GM12878 (cell line): ENCODE measurements at regions not wholly inside any gene's neighbourhood (a gene's known extent, or its start where the extent isn't known, plus 50 kb on each side); places are given as distances from the start of the nearest gene placed in this dataset.

Experiments used
- ATAC-seq: fragments of 200-7000 bp; cut with Tn5 transposase; 3 replicates; pipeline ENCODE4 v1.9.1; 2020; ENCODE audit warnings: mild to moderate bottlenecking, moderate library complexity
- BruUV-seq: library from RNA; stranded (reverse); fragments of 400-500 nt; replicated peaks from 2 replicates; lab custom pipeline; 2021; lab: Mats Ljungman, UMichigan
- CTCF ChIA-PET: fragments of 300-600 bp; sonication (Branson Sonifier 250); formaldehyde crosslinking; extraction: SDS; loops from one replicate; lab custom pipeline; 2021; ENCODE audit warnings: inconsistent platforms; lab: Yijun Ruan, JAX
- POLR2A ChIA-PET: fragments of 350-600 bp; formaldehyde crosslinking; extraction: SDS; loops from one replicate; lab custom pipeline; 2021; ENCODE audit warnings: inconsistent platforms; lab: Charles Lee
- RAD21 ChIA-PET: fragments of 300-600 bp; sonication (Branson Sonifier 250); formaldehyde crosslinking; loops from one replicate; lab custom pipeline; 2023; ENCODE audit warnings: antibody characterized with exemption; ENCODE audit not compliant: unreplicated experiment; lab: Charles Lee
- SMC1A ChIA-PET: fragments of 300-600 bp; sonication (Branson Sonifier 250); formaldehyde crosslinking; loops from one replicate; lab custom pipeline; 2023; ENCODE audit not compliant: unreplicated experiment, uncharacterized antibody; lab: Charles Lee
- DNase-seq: peaks from one replicate; pipeline ENCODE4 v3.0.0-alpha.2; 2011; ENCODE audit warnings: low read depth, low spot score
- FAIRE-seq: peaks from 3 replicates; lab custom pipeline; 2011; peaks lifted over from hg19 to GRCh38; lab: Jason Lieb, UNC
- H2AFZ ChIP-seq: 2 replicates; pipeline ENCODE4 v1.6.0; 2011; ENCODE audit warnings: low read depth, low read length, control low read depth; ENCODE audit not compliant: control insufficient read depth
- H3K27ac ChIP-seq: 2 replicates; pipeline ENCODE4 v1.5.1; 2011; ENCODE audit warnings: control low read depth; ENCODE audit not compliant: control insufficient read depth, insufficient read depth
- H3K27me3 ChIP-seq, 2 experiments: replicated peaks in 1 of 2; 2 replicates each; pipeline versions ENCODE4 v1.6.0 to v1.6.1; 2011; ENCODE audit warnings: low read length in 1 of 2; ENCODE audit not compliant: control insufficient read depth in 2 of 2, insufficient read depth in 2 of 2
- H3K36me3 ChIP-seq, 2 experiments: 2 replicates each; pipeline ENCODE4 v1.5.1; 2011; ENCODE audit warnings: low read length in 1 of 2; ENCODE audit not compliant: control insufficient read depth in 2 of 2, insufficient read depth in 2 of 2
- H3K4me1 ChIP-seq: 2 replicates; pipeline ENCODE4 v1.6.1; 2011; ENCODE audit warnings: mild to moderate bottlenecking, low read length, moderate library complexity, mixed read lengths; ENCODE audit not compliant: control insufficient read depth, insufficient read depth
- H3K4me2 ChIP-seq: 2 replicates; pipeline ENCODE4 v1.6.0; 2011; ENCODE audit warnings: control low read depth; ENCODE audit not compliant: control insufficient read depth, insufficient read depth
- H3K4me3 ChIP-seq: fragments of 200-600 bp; sonication (generic); 2 replicates; pipeline ENCODE4 v1.5.1; 2016
- H3K79me2 ChIP-seq: 2 replicates; pipeline ENCODE4 v1.6.0; 2011; ENCODE audit warnings: low read length; ENCODE audit not compliant: control insufficient read depth, insufficient read depth
- H3K9ac ChIP-seq: 2 replicates; pipeline ENCODE4 v1.8.0; 2011; ENCODE audit warnings: low read length, control low read depth, mixed read lengths; ENCODE audit not compliant: control insufficient read depth, insufficient read depth
- H3K9me3 ChIP-seq: replicated peaks from 3 replicates; pipeline ENCODE4 v1.5.1; 2011; ENCODE audit warnings: mild to moderate bottlenecking, low read length; ENCODE audit not compliant: control insufficient read depth, insufficient read depth
- H4K20me1 ChIP-seq: 2 replicates; pipeline ENCODE4 v1.6.0; 2011; ENCODE audit not compliant: control insufficient read depth, insufficient read depth
- CHD2 ChIP-seq: IDR thresholded peaks from 2 replicates; pipeline ENCODE4 v1.6.1; 2011; ENCODE audit warnings: low read depth, low read length, improper control_type of control experiment, borderline replicate concordance
- IRF4 ChIP-seq: IDR thresholded peaks from 2 replicates; pipeline ENCODE4 v1.6.1; 2011; ENCODE audit warnings: low read depth, low read length
- POU2F2 ChIP-seq: IDR thresholded peaks from 3 replicates; pipeline ENCODE4 v1.6.1; 2011; ENCODE audit warnings: low read depth, mild to moderate bottlenecking, low read length, borderline replicate concordance
- RCOR1 ChIP-seq: conservative IDR thresholded peaks from 2 replicates; pipeline ENCODE4 v1.6.1; 2012; ENCODE audit warnings: low read depth, low read length, improper control_type of control experiment
- SP1 ChIP-seq: IDR thresholded peaks from one replicate; pipeline ENCODE4 v1.6.1; 2011; ENCODE audit warnings: low read depth, low read length
- STAT1 ChIP-seq: fragments of 450-650 bp; conservative IDR thresholded peaks from 2 replicates; pipeline ENCODE4 v1.6.1; 2014; ENCODE audit warnings: antibody characterized with exemption, mild to moderate bottlenecking
- ZBTB33 ChIP-seq: fragments of 450-650 bp; IDR thresholded peaks from 2 replicates; pipeline ENCODE4 v1.6.1; 2017; ENCODE audit warnings: mild to moderate bottlenecking
- ZBTB4 ChIP-seq: fragments of 450-650 bp; formaldehyde crosslinking; IDR thresholded peaks from 2 replicates; pipeline ENCODE4 v1.4.0; 2022; ENCODE audit warnings: mild to moderate bottlenecking, moderate library complexity
- ZNF217 ChIP-seq: fragments of 450-650 bp; IDR thresholded peaks from 2 replicates; pipeline ENCODE4 v1.6.1; 2017; ENCODE audit warnings: antibody characterized with exemption, mild to moderate bottlenecking
- ZNF24 ChIP-seq: fragments of 450-650 bp; IDR thresholded peaks from 2 replicates; pipeline ENCODE4 v1.6.1; 2017; ENCODE audit warnings: antibody characterized with exemption, mild to moderate bottlenecking
- ZNF622 ChIP-seq: fragments of 450-650 bp; IDR thresholded peaks from 2 replicates; pipeline ENCODE4 v1.6.1; 2017; ENCODE audit warnings: mild to moderate bottlenecking, inconsistent platforms
- in situ Hi-C: fragments of 300-500 bp; cut with MboI; formaldehyde crosslinking; loops from 9 replicates; pipeline ENCODE4 v1.14.3; 2018; ENCODE audit warnings: mixed read lengths
- intact Hi-C: fragments of 100-400 bp; cut with micrococcal nuclease; formaldehyde crosslinking; loops from one replicate; pipeline ENCODE4 v1.14.2; 2022; ENCODE audit not compliant: unreplicated experiment

GRCh38 chr4:156098805-156099204 lies 145.1 kb upstream of the CTSO start (continued):
- TF ChIP-seq ZBTB4 (CRISPR knock-in tag) (no peak), POU2F2 (no peak), CHD2 (no peak), ZNF622 (no peak)

- Histone ChIP-seq H2AFZ (no peak overlapping the region), H3K4me2 (no peak overlapping the region), H3K36me3 (no peaks in the 10 kb centered on the region), H3K4me1 (no peaks in the 10 kb centered on the region), H3K27me3 (no peaks in the 10 kb centered on the region), H4K20me1 (no peaks in the 10 kb centered on the region), H3K79me2 (no peaks in the 10 kb centered on the region), H3K27ac (no peak overlapping the region), H3K9me3 (no peaks in the 10 kb centered on the region), H3K9ac (no peak overlapping the region)
- in situ Hi-C loops, result no loop called here
- DNase-seq, result no peak
- RAD21 ChIA-PET, result no interaction called here
- no TSS peak for BruUV-seq
- SMC1A ChIA-PET, result interaction anchor here (0.5 to 0.7 kb wide), 2 partner anchors 34 to 129 kb away, joined by 3 read pairs; no protein-coding TSS in a partner anchor
- CTCF ChIA-PET, result interaction anchor here (0.6 to 1.6 kb wide), 2 partner anchors 23 to 448 kb away, joined by 3 read pairs; no protein-coding TSS in a partner anchor
- POLR2A ChIA-PET, result no interaction called here
- no peak for FAIRE-seq
- TF ChIP-seq ZNF217 (no peak), STAT1 (no peak), SP1 (no peak), ZNF24 (no peak), RCOR1 (no peak), ZBTB33 (no peak), IRF4 (no peak)
- TF ChIP-seq, all 136 proteins: peak for 0
- intact Hi-C loops, result no loop called here
- H3K4me3 ChIP-seq, result no peak overlapping the region
- ATAC-seq, result no peak
Observed at GRCh38 chr4:156085100-156085499, 131.4 kb upstream of the CTSO start.
